ENCODE measurements at regions not wholly inside any gene's neighbourhood (a gene's known extent, or its start where the extent isn't known, plus 50 kb on each side); places are given as distances from the start of the nearest gene placed in this dataset.

DNA sequence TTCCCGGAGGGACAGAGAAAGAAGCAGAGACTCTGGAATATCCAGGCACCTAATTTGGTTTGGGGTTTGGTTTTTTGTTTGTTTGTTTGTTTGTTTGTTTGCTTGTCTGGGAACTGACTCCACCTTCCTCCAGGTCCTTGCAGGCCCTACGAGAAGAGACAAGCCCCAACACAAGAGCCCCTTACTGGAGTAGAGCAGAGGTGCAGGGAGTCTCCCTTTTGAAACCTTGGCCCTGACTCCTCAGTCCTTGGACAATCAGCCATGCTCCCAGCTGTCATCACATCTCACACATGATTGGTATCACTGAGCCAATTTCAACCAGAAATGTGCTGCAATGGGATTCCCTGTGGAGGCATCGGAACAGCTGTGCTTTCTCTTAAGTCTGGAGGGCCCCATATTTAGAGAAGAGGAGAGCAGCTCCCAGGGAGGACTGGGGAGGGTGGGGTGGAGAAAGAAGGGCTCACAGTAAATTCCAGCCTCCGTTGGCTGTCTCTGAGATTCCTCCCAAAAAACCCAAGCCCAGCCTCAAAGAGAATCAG lies 279.9 kb upstream of the NCKAP5 start:
- H3K4me1 Mint-ChIP-seq, result peaks cover 6% of the 10 kb centered on the region
- no peak overlapping the region for H3K27ac Mint-ChIP-seq
- Histone ChIP-seq H3K27me3 (replicated peaks in 1 of 4; ENCODE audit: control extremely low read depth in 1 of 4, control insufficient read depth in 3 of 4, insufficient read depth in 4 of 4, low read length in 3 of 4) (peaks cover 0 to 11% (median 3%) of the 10 kb centered on the region in 4 experiments), H3K79me2 (ENCODE audit: control insufficient read depth, insufficient read depth, low read length) (no peaks in the 10 kb centered on the region), H3K9ac (ENCODE audit: low read length) (no peak overlapping the region), H3K4me1 (ENCODE audit: control insufficient read depth in 2 of 2, insufficient read depth in 2 of 2, low read length in 2 of 2) (no peaks in the 10 kb centered on the region), H3K27ac (ENCODE audit: low read length in 2 of 2) (no peak overlapping the region), H4K20me1 (ENCODE audit: control insufficient read depth, insufficient read depth, low read length, poor library complexity, severe bottlenecking) (no peaks in the 10 kb centered on the region), H3K4me2 (replicated peaks; ENCODE audit: low read depth, low read length, poor library complexity, severe bottlenecking) (no peak overlapping the region), H3K36me3 (replicated peaks in 1 of 2; ENCODE audit: control extremely low read depth in 1 of 2, control insufficient read depth in 1 of 2, extremely low read depth in 1 of 2, insufficient read depth in 2 of 2, low read length in 1 of 2) (no peaks in the 10 kb centered on the region), H2AFZ (ENCODE audit: insufficient read depth, low read depth, low read length, poor library complexity, severe bottlenecking) (no peak overlapping the region), H3K9me3 (ENCODE audit: control extremely low read depth in 1 of 3, control insufficient read depth in 2 of 3, insufficient read depth in 1 of 3, low read length in 2 of 3) (peaks cover 0 to 4% (median 0%) of the 10 kb centered on the region in 3 donors), H3K4me3 (ENCODE audit: control extremely low read depth in 1 of 5, extremely low read depth in 1 of 5, insufficient read depth in 1 of 5, low read depth in 2 of 5, low read length in 4 of 5) (no peak overlapping the region)
- WGBS (ENCODE audit: insufficient coverage), result 100% methylated on average over 1 of the region's 4 CpGs
- ChIA-PET CTCF (no interaction called here), POLR2A (no interaction called here)
- H3K9me3 Mint-ChIP-seq (ENCODE audit: insufficient read depth), result no peaks in the 10 kb centered on the region
- H3K27me3 Mint-ChIP-seq, result peaks cover 20% of the 10 kb centered on the region
- intact Hi-C loops (cut with micrococcal nuclease), result loop anchor here (10.0 kb wide), 1 partner anchor 333 kb away; no protein-coding TSS in a partner anchor
- no peak for DNase-seq
- TF ChIP-seq, protein P1, sequence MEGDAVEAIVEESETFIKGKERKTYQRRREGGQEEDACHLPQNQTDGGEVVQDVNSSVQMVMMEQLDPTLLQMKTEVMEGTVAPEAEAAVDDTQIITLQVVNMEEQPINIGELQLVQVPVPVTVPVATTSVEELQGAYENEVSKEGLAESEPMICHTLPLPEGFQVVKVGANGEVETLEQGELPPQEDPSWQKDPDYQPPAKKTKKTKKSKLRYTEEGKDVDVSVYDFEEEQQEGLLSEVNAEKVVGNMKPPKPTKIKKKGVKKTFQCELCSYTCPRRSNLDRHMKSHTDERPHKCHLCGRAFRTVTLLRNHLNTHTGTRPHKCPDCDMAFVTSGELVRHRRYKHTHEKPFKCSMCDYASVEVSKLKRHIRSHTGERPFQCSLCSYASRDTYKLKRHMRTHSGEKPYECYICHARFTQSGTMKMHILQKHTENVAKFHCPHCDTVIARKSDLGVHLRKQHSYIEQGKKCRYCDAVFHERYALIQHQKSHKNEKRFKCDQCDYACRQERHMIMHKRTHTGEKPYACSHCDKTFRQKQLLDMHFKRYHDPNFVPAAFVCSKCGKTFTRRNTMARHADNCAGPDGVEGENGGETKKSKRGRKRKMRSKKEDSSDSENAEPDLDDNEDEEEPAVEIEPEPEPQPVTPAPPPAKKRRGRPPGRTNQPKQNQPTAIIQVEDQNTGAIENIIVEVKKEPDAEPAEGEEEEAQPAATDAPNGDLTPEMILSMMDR (IDR thresholded peaks at IDR 0.05), result no peak
- TF ChIP-seq EZH2 (IDR thresholded peaks at IDR 0.05; ENCODE audit: borderline replicate concordance, insufficient read depth, low read depth, low read length, poor library complexity, severe bottlenecking), result no peak
- no peak overlapping the region for H3K4me3 Mint-ChIP-seq
- no peak for ATAC-seq (ENCODE audit: low read depth)

DNA sequence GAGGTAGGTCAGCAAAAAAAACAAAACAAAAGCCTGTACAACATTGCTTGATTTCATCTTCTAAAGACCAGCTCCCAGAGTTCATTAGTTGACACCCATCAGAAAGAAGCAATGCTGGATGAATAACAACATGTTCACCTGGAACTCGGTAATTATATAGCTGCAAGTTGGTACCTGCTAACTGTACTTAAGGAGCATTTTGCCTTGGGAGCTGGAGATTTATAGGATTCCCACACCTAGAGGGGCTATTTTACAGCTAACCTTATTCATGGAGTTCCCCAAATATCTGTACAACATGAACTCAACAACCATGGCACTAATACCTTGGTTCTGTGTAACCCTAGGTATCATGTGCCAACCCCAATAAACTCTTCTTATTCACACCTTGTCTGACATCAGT lies 281.1 kb upstream of the NCKAP5 start:
- Histone ChIP-seq H3K79me2 (ENCODE audit: control insufficient read depth, insufficient read depth, low read length) (no peaks in the 10 kb centered on the region), H3K27ac (ENCODE audit: low read length in 2 of 2) (no peak overlapping the region), H2AFZ (ENCODE audit: insufficient read depth, low read depth, low read length, poor library complexity, severe bottlenecking) (no peak overlapping the region), H3K27me3 (replicated peaks in 1 of 4; ENCODE audit: control extremely low read depth in 1 of 4, control insufficient read depth in 3 of 4, insufficient read depth in 4 of 4, low read length in 3 of 4) (peaks cover 0 to 14% (median 3%) of the 10 kb centered on the region in 4 experiments), H3K9ac (ENCODE audit: low read length) (no peak overlapping the region), H3K36me3 (replicated peaks in 1 of 2; ENCODE audit: control extremely low read depth in 1 of 2, control insufficient read depth in 1 of 2, extremely low read depth in 1 of 2, insufficient read depth in 2 of 2, low read length in 1 of 2) (no peaks in the 10 kb centered on the region), H3K4me3 (ENCODE audit: control extremely low read depth in 1 of 5, extremely low read depth in 1 of 5, insufficient read depth in 1 of 5, low read depth in 2 of 5, low read length in 4 of 5) (no peak overlapping the region), H3K4me1 (ENCODE audit: control insufficient read depth in 2 of 2, insufficient read depth in 2 of 2, low read length in 2 of 2) (no peaks in the 10 kb centered on the region), H4K20me1 (ENCODE audit: control insufficient read depth, insufficient read depth, low read length, poor library complexity, severe bottlenecking) (no peaks in the 10 kb centered on the region), H3K9me3 (ENCODE audit: control extremely low read depth in 1 of 3, control insufficient read depth in 2 of 3, insufficient read depth in 1 of 3, low read length in 2 of 3) (peaks cover 0 to 5% (median 0%) of the 10 kb centered on the region in 3 donors), H3K4me2 (replicated peaks; ENCODE audit: low read depth, low read length, poor library complexity, severe bottlenecking) (no peak overlapping the region)
- H3K4me1 Mint-ChIP-seq, result peaks cover 2% of the 10 kb centered on the region
- WGBS (ENCODE audit: insufficient coverage), result no CpG with 5 or more reads among the region's 1 CpG
- H3K9me3 Mint-ChIP-seq (ENCODE audit: insufficient read depth), result peaks cover 2% of the 10 kb centered on the region
- CTCF ChIA-PET, result no interaction called here
- intact Hi-C loops (cut with micrococcal nuclease), result loop anchor here (10.0 kb wide), 1 partner anchor 335 kb away; no protein-coding TSS in a partner anchor
- DNase-seq, result no peak
- peaks cover 20% of the 10 kb centered on the region for H3K27me3 Mint-ChIP-seq
- ATAC-seq (ENCODE audit: low read depth), result no peak
- POLR2A ChIA-PET, result no interaction called here
- H3K27ac Mint-ChIP-seq, result no peak overlapping the region
- H3K4me3 Mint-ChIP-seq, result no peak overlapping the region
- TF ChIP-seq, protein P1 (IDR thresholded peaks at IDR 0.05), result no peak
- no peak for TF ChIP-seq EZH2 (IDR thresholded peaks at IDR 0.05; ENCODE audit: borderline replicate concordance, insufficient read depth, low read depth, low read length, poor library complexity, severe bottlenecking)
